SK-N-MC (cell line): ENCODE measurements at regions not wholly inside any gene's neighbourhood (a gene's known extent, or its start where the extent isn't known, plus 50 kb on each side); places are given as distances from the start of the nearest gene placed in this dataset.

ENCODE experiments used
- DNase-seq: peaks from one replicate; pipeline ENCODE4 v3.0.0-alpha.2; 2011; ENCODE audit warnings: low read depth, low spot score
- H3K27ac ChIP-seq: fragments of 200-600 bp; sonication (generic); 2 replicates; pipeline ENCODE4 v1.5.1; 2016; ENCODE audit warnings: mixed run types
- H3K36me3 ChIP-seq: fragments of 200-600 bp; sonication (generic); 2 replicates; pipeline ENCODE4 v1.6.1; 2017; ENCODE audit warnings: antibody characterized with exemption, low read length, mixed read lengths; ENCODE audit not compliant: insufficient read depth
- H3K4me3 ChIP-seq: fragments of 200-600 bp; sonication (generic); 2 replicates; pipeline ENCODE4 v1.5.1; 2016
- H3K9ac ChIP-seq: fragments of 200-600 bp; sonication (generic); 2 replicates; pipeline ENCODE4 v1.8.0; 2017; ENCODE audit warnings: mixed run types, mixed read lengths; ENCODE audit not compliant: insufficient read length
- H3K9me3 ChIP-seq: fragments of 200-600 bp; sonication (generic); 2 replicates; pipeline ENCODE4 v1.6.1; 2017; ENCODE audit warnings: low read depth, mild to moderate bottlenecking, antibody characterized with exemption, low read length, moderate library complexity, mixed read lengths
- EZH2 ChIP-seq: fragments of 200-600 bp; sonication (generic); IDR thresholded peaks from one replicate; pipeline ENCODE4 v1.6.1; 2017; ENCODE audit warnings: antibody characterized with exemption
- FOXP2 ChIP-seq: optimal IDR thresholded peaks from 2 replicates; pipeline ENCODE3; 2011; ENCODE audit warnings: mild to moderate bottlenecking, moderate library complexity; ENCODE audit not compliant: insufficient read depth; ENCODE audit errors: extremely low read length, control extremely low read depth
- POLR2AphosphoS5 ChIP-seq: IDR thresholded peaks from 2 replicates; pipeline ENCODE4 v1.6.1; 2012; ENCODE audit warnings: mild to moderate bottlenecking, low read depth, low read length, borderline replicate concordance

GRCh38 chr7:110322796-110323195 is 768.1 kb upstream of the LRRN3 start:
- no peak for TF ChIP-seq EZH2
- TF ChIP-seq POLR2AphosphoS5 = no peak
- no peak for TF ChIP-seq FOXP2
- no peaks in the 10 kb centered on the region for H3K9me3 ChIP-seq
- H3K36me3 ChIP-seq = no peaks in the 10 kb centered on the region
- DNase-seq = no peak
- no peak overlapping the region for H3K27ac ChIP-seq
- no peak overlapping the region for H3K9ac ChIP-seq
- no peak overlapping the region for H3K4me3 ChIP-seq

- no peak for DNase-seq
- Histone ChIP-seq H3K9ac (no peak overlapping the region), H3K36me3 (no peaks in the 10 kb centered on the region), H3K27ac (no peak overlapping the region), H3K4me3 (no peak overlapping the region), H3K9me3 (no peaks in the 10 kb centered on the region)
- TF ChIP-seq EZH2 = no peak
- TF ChIP-seq POLR2AphosphoS5 = no peak
- no peak for TF ChIP-seq FOXP2
These were observed 764.0 kb upstream of the LRRN3 start for GRCh38 chr7:110326966-110327365.

GRCh38 chr7:110336423-110336822 is 754.5 kb upstream of the LRRN3 start:
- Histone ChIP-seq H3K9me3 (no peaks in the 10 kb centered on the region), H3K9ac (no peak overlapping the region), H3K36me3 (no peaks in the 10 kb centered on the region), H3K4me3 (no peak overlapping the region), H3K27ac (no peak overlapping the region)
- TF ChIP-seq POLR2AphosphoS5 (no peak), FOXP2 (no peak), EZH2 (no peak)
- DNase-seq = no peak

DNA sequence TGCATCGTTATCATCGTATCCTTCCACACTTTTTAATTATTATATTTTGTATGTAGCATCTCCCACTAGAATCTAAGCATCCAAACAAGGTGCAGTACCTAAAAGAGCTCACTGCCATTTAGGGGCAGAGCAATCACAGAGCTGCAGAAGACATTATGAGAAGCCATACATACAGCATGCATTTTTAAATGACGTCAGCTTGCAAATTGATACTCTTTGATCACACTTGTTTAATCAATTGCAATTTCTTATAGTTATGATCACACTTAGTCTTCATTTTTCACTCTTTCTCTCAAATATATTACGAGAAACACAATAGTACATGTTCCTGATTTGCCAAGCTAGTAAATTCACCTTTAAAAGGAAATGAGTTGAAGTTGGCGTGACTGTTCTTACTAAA is 753.3 kb upstream of the LRRN3 start:
- Histone ChIP-seq H3K9me3 (no peaks in the 10 kb centered on the region), H3K9ac (no peak overlapping the region), H3K4me3 (no peak overlapping the region), H3K36me3 (no peaks in the 10 kb centered on the region), H3K27ac (no peak overlapping the region)
- TF ChIP-seq POLR2AphosphoS5 (no peak), FOXP2 (no peak), EZH2 (no peak)
- no peak for DNase-seq

GRCh38 chr7:110347081-110347480 is 743.8 kb upstream of the LRRN3 start:
- H3K27ac ChIP-seq = no peak overlapping the region

GRCh38 chr7:110356438-110356837 is 734.5 kb upstream of the LRRN3 start:
- TF ChIP-seq POLR2AphosphoS5 = no peak
- TF ChIP-seq FOXP2 = no peak
- no peak for TF ChIP-seq EZH2
- H3K36me3 ChIP-seq = no peaks in the 10 kb centered on the region
- H3K27ac ChIP-seq = no peak overlapping the region
- DNase-seq = no peak
- no peaks in the 10 kb centered on the region for H3K9me3 ChIP-seq
- H3K4me3 ChIP-seq = no peak overlapping the region
- no peak overlapping the region for H3K9ac ChIP-seq

More at GRCh38 chr7:110347081-110347480, 743.8 kb upstream of the LRRN3 start:
- H3K9me3 ChIP-seq = no peaks in the 10 kb centered on the region
- H3K9ac ChIP-seq = no peak overlapping the region
- no peak for DNase-seq
- no peak overlapping the region for H3K4me3 ChIP-seq
- no peaks in the 10 kb centered on the region for H3K36me3 ChIP-seq
- TF ChIP-seq POLR2AphosphoS5 (no peak), FOXP2 (no peak), EZH2 (no peak)

DNA sequence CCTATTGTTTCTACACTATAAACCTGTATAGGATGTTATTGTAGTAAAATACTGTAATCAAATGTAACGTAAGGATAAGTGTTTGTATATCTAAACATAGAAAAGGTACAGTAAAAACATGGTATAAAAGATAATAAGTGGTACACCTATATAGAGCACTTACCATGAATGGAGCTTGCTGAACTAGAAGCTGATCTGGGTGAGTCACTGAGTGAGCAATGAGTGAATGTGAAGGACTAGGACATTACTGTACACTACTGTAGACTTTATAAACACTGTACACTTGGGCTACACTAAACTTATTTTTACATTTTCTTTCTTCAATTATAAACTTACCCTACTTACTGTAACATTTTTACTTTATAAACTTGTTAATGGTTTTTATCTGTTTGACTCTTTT is 732.9 kb upstream of the LRRN3 start:
- Histone ChIP-seq H3K9me3 (no peaks in the 10 kb centered on the region), H3K4me3 (no peak overlapping the region), H3K9ac (no peak overlapping the region), H3K27ac (no peak overlapping the region), H3K36me3 (no peaks in the 10 kb centered on the region)
- TF ChIP-seq EZH2 = no peak
- TF ChIP-seq POLR2AphosphoS5 = no peak
- TF ChIP-seq FOXP2 = no peak
- no peak for DNase-seq

DNA sequence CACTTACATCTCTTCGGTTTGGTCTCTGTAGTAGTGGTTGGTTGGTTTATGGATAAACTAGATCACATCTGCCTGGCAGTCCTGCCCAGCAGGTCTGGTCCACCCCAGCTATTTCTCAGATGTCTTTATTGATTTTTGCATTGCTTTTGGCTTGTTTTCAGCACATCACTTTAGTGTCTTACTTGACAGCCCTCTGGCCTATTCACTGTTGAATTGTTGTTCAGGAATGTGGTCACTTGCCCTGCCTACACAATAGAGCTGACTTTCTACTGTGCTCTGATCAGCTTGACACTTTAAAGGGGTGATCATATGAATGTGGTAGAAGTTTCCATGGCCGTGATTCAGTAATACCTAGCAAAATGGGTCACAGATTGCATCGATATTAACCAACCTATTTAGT is 719.2 kb upstream of the LRRN3 start:
- no peaks in the 10 kb centered on the region for H3K9me3 ChIP-seq
- TF ChIP-seq FOXP2 (no peak), EZH2 (no peak), POLR2AphosphoS5 (no peak)
- no peak overlapping the region for H3K27ac ChIP-seq
- no peaks in the 10 kb centered on the region for H3K36me3 ChIP-seq
- no peak for DNase-seq
- H3K9ac ChIP-seq = no peak overlapping the region
- H3K4me3 ChIP-seq = no peak overlapping the region

GRCh38 chr7:110372685-110373084 is 718.2 kb upstream of the LRRN3 start:
- Histone ChIP-seq H3K9me3 (no peaks in the 10 kb centered on the region), H3K36me3 (no peaks in the 10 kb centered on the region), H3K27ac (no peak overlapping the region), H3K4me3 (no peak overlapping the region), H3K9ac (no peak overlapping the region)
- DNase-seq = no peak
- TF ChIP-seq EZH2 (no peak), POLR2AphosphoS5 (no peak), FOXP2 (no peak)
